ENCODE measurements at regions not wholly inside any gene's neighbourhood (a gene's known extent, or its start where the extent isn't known, plus 50 kb on each side); places are given as distances from the start of the nearest gene placed in this dataset.

DNA sequence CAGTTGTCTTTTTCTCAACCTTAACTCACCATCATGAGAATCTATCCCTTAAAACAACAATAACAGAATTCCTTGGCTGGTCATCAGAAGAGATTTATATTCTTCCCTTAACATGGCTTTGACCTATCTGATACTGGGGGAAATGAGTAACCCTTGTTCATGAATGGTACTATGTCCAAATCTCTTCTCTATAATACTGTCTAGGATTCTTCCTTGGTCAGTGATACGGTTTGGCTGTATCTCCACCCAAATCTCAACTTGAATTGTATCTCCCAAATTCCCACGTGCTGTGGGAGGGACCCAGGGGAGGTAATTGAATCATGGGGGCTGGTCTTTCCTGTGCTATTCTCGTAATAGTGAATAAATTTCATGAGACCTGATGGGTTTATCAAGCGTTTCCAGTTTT, 282.0 kb upstream of the SIX2 start:
- Histone ChIP-seq H3K27me3 (ENCODE audit: control insufficient read depth, extremely low read depth, insufficient read depth, low read length) (peaks cover 10% of the 10 kb centered on the region), H3K9me3 (ENCODE audit: control insufficient read depth, low read depth, low read length) (no peaks in the 10 kb centered on the region), H3K79me2 (ENCODE audit: control insufficient read depth, insufficient read depth, low read length) (no peaks in the 10 kb centered on the region), H3K27ac (ENCODE audit: control insufficient read depth, insufficient read depth, low read length) (no peak overlapping the region), H3K4me1 (ENCODE audit: control insufficient read depth, extremely low read depth, insufficient read depth, low read length) (no peaks in the 10 kb centered on the region), H4K20me1 (ENCODE audit: control insufficient read depth, extremely low read depth, insufficient read depth, low read length) (no peaks in the 10 kb centered on the region), H3K9ac (ENCODE audit: control insufficient read depth, extremely low read depth, insufficient read depth, low read length) (no peak overlapping the region), H2AFZ (ENCODE audit: control insufficient read depth, low read length) (no peak overlapping the region), H3K4me3 (ENCODE audit: control insufficient read depth in 2 of 3, extremely low read depth in 1 of 3, insufficient read depth in 2 of 3, low read depth in 1 of 3, low read length in 3 of 3) (no peak overlapping the region), H3K4me2 (ENCODE audit: control insufficient read depth, extremely low read depth, insufficient read depth, low read depth, low read length) (no peak overlapping the region), H3K36me3 (ENCODE audit: control insufficient read depth in 2 of 2, extremely low read depth in 1 of 2, insufficient read depth in 2 of 2, low read length in 2 of 2) (no peaks in the 10 kb centered on the region), H3K9me1 (ENCODE audit: control insufficient read depth, extremely low read depth, insufficient read depth, low read length) (no peaks in the 10 kb centered on the region)
- dilution Hi-C loops (cut with MboI; ENCODE audit: extremely low pct_ligation_motif_present, low sequenced_read_pairs), result no loop called here
- DNase-seq (ENCODE audit: low read depth, low spot score) (no peak), FAIRE-seq (no peak)
- TF ChIP-seq EZH2 (IDR thresholded peaks at IDR 0.05; ENCODE audit: low read length), result no peak

DNA sequence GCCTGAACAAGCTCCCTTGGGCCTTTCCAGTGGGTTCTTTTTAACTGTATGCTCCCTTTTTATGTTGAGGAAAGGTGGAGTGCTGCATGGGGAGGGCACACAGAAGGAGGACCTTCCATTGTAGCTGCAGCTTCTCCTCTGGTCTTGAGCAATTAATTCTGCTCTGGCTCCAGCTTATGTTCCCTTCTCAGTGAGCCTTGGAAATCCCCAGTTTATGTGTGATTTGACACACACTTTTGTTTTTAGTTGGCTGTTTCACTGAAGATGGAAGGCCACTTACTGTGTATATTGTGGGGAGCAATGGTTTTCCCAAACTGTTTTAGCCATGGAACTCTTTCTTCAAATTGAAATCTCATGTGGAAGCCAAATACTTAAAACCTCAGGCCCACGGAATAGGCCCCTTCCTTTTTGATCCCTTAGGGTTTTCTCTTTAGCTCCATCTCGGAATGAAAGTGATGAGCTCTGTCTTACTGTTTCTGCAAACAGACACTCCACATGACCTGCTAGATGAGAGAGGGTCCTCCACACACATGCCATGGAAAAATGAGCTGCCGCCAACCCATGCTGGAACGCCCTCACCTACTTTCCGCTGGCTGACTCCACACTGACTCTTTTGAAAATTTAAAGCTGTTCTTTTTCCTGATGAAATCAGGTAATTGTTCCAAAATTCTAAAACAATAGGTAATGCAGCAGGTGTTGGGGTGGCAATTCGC, 280.9 kb upstream of the SIX2 start:
- no peaks in the 10 kb centered on the region for H3K9me1 ChIP-seq (ENCODE audit: control insufficient read depth, extremely low read depth, insufficient read depth, low read length)
- no peak overlapping the region for H3K4me3 ChIP-seq (ENCODE audit: control insufficient read depth in 2 of 3, extremely low read depth in 1 of 3, insufficient read depth in 2 of 3, low read depth in 1 of 3, low read length in 3 of 3)
- no peak for DNase-seq (ENCODE audit: low read depth, low spot score)
- no peak overlapping the region for H3K4me2 ChIP-seq (ENCODE audit: control insufficient read depth, extremely low read depth, insufficient read depth, low read depth, low read length)
- H3K9me3 ChIP-seq (ENCODE audit: control insufficient read depth, low read depth, low read length), result no peaks in the 10 kb centered on the region
- dilution Hi-C loops (cut with MboI; ENCODE audit: extremely low pct_ligation_motif_present, low sequenced_read_pairs), result no loop called here
- no peak for FAIRE-seq
- no peak overlapping the region for H3K9ac ChIP-seq (ENCODE audit: control insufficient read depth, extremely low read depth, insufficient read depth, low read length)
- H3K27me3 ChIP-seq (ENCODE audit: control insufficient read depth, extremely low read depth, insufficient read depth, low read length), result peaks cover 6% of the 10 kb centered on the region
- no peaks in the 10 kb centered on the region for H3K79me2 ChIP-seq (ENCODE audit: control insufficient read depth, insufficient read depth, low read length)
- H4K20me1 ChIP-seq (ENCODE audit: control insufficient read depth, extremely low read depth, insufficient read depth, low read length), result no peaks in the 10 kb centered on the region
- H2AFZ ChIP-seq (ENCODE audit: control insufficient read depth, low read length), result no peak overlapping the region
- H3K27ac ChIP-seq (ENCODE audit: control insufficient read depth, insufficient read depth, low read length), result no peak overlapping the region
- H3K4me1 ChIP-seq (ENCODE audit: control insufficient read depth, extremely low read depth, insufficient read depth, low read length), result no peaks in the 10 kb centered on the region
- H3K36me3 ChIP-seq (ENCODE audit: control insufficient read depth in 2 of 2, extremely low read depth in 1 of 2, insufficient read depth in 2 of 2, low read length in 2 of 2), result no peaks in the 10 kb centered on the region
- TF ChIP-seq CTCF (optimal IDR thresholded peaks at IDR 0.05 in 1 of 3, IDR thresholded peaks at IDR 0.05 in 1 of 3, conservative IDR thresholded peaks at IDR 0.05 in 1 of 3; ENCODE audit: extremely low read depth in 1 of 3, insufficient read depth in 2 of 3, low read length in 3 of 3), result no peak
- no peak for TF ChIP-seq EZH2 (IDR thresholded peaks at IDR 0.05; ENCODE audit: low read length)

Measured in keratinocyte (primary cell).